Transverse colon (tissue), 4 donors: ENCODE measurements at regions not wholly inside any gene's neighbourhood (a gene's known extent, or its start where the extent isn't known, plus 50 kb on each side); places are given as distances from the start of the nearest gene placed in this dataset.

Experiments
- DNase-seq: peaks from one replicate; pipeline ENCODE4 v3.0.0-alpha.2; 2019
- H3K27ac ChIP-seq, 4 donors: fragments of 200-600 bp; sonication (generic); 2 replicates each; pipeline ENCODE4 v1.5.1; 2016 to 2018; ENCODE audit warnings: inconsistent platforms in 4 of 4
- H3K27me3 ChIP-seq: fragments of 200-600 bp; sonication (generic); 2 replicates; pipeline ENCODE4 v1.5.1; 2017; ENCODE audit warnings: inconsistent platforms
- H3K36me3 ChIP-seq, 4 donors: fragments of 200-600 bp; sonication (generic); 2 replicates each; pipeline ENCODE4 v1.5.1; 2017 to 2019; ENCODE audit warnings: inconsistent platforms in 4 of 4
- H3K4me1 ChIP-seq, 4 donors: fragments of 200-600 bp; sonication (generic); 2 replicates each; pipeline ENCODE4 v1.5.1; 2017 to 2020; ENCODE audit warnings: inconsistent platforms in 4 of 4
- H3K4me3 ChIP-seq, 4 donors: fragments of 200-600 bp; sonication (generic); 1 replicate in 1 of 4; 2 replicates in 3 of 4; pipeline versions ENCODE4 v1.5.1 to v1.6.1; 2017 to 2019; ENCODE audit warnings: inconsistent platforms in 4 of 4
- H3K9me3 ChIP-seq, 2 donors: fragments of 200-600 bp; sonication (generic); 2 replicates each; pipeline ENCODE4 v1.5.1; 2017 to 2019; ENCODE audit warnings: inconsistent platforms in 2 of 2
- EP300 ChIP-seq: sonication (generic); formaldehyde crosslinking; IDR thresholded peaks from one replicate; pipeline ENCODE4 v1.6.1; 2017; ENCODE audit warnings: antibody characterized with exemption, low read depth
- POLR2A ChIP-seq: fragments of 450-650 bp; IDR thresholded peaks from one replicate; pipeline ENCODE4 v1.6.1; 2016; ENCODE audit warnings: antibody characterized with exemption, mild to moderate bottlenecking, moderate library complexity
- POLR2AphosphoS5 ChIP-seq, 3 donors: sonication (generic); formaldehyde crosslinking; IDR thresholded peaks; one replicate each; pipeline ENCODE4 v1.6.1; 2016; ENCODE audit warnings: antibody characterized with exemption in 3 of 3
- WGBS, 2 donors: methylation state at CpG; one replicate each; pipeline ENCODE4 v1.1.5; 2018; ENCODE audit warnings: low coverage in 1 of 2; 5-methylcytosine and 5-hydroxymethylcytosine counted together
- in situ Hi-C, 4 donors: fragments of 200-750 bp; cut with MboI; loops; one replicate each; pipeline versions ENCODE4 v1.15.0 to v1.15.1; 2017; ENCODE audit warnings: low sequenced_read_pairs in 3 of 4, low pct_ligation_motif_present in 1 of 4, low pct_unique_long_range_greater_than_20kb in 1 of 4
- intact Hi-C: fragments of 100-400 bp; cut with DNase I; formaldehyde crosslinking; loops from one replicate; pipeline ENCODE4 v1.15.1; 2023; ENCODE audit warnings: low total_unique reads
- TF ChIP-seq, protein P1 (sequence below), 5 experiments: fragments of 200-600 bp in 3 of 5; fragments of 450-650 bp in 2 of 5; sonication (generic) in 3 of 5; IDR thresholded peaks; 1 replicate in 2 of 5; 2 replicates in 3 of 5; pipeline ENCODE4 v1.5.1; 2016 to 2017; ENCODE audit warnings: antibody characterized with exemption in 5 of 5, inconsistent platforms in 3 of 5, mild to moderate bottlenecking in 2 of 5, moderate library complexity in 1 of 5

DNA sequence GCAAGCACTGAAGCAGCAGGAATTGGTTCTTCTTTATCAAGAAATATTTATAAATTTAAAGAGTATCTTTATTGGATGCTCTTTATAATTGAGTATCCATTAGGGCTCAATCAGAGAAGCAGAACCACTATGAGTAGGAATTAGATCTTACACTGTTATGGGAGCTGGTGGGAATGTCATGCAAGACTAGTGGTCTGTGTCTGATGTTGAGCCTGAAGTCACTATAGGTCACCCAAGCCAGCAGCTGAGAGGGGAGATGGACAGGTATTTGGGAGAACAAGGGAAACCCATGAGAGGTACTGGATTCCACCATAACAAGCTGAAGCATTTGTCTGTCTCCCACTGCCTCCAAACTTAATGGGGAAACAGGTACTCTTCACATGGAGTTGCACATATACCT lies 283.7 kb upstream of the BOD1L1 start:
- H3K4me3 ChIP-seq, result no peak overlapping the region
- H3K27ac ChIP-seq, result no peak overlapping the region
- no peaks in the 10 kb centered on the region for H3K27me3 ChIP-seq
- no peaks in the 10 kb centered on the region for H3K36me3 ChIP-seq
- no peaks in the 10 kb centered on the region for H3K9me3 ChIP-seq
- intact Hi-C loops, result no loop called here
- TF ChIP-seq POLR2A (no peak), POLR2AphosphoS5 (IDR thresholded peaks at IDR 0.05) (no peak)
- H3K4me1 ChIP-seq, result no peaks in the 10 kb centered on the region
- in situ Hi-C loops, result no loop called here
- DNase-seq, result no peak

DNA sequence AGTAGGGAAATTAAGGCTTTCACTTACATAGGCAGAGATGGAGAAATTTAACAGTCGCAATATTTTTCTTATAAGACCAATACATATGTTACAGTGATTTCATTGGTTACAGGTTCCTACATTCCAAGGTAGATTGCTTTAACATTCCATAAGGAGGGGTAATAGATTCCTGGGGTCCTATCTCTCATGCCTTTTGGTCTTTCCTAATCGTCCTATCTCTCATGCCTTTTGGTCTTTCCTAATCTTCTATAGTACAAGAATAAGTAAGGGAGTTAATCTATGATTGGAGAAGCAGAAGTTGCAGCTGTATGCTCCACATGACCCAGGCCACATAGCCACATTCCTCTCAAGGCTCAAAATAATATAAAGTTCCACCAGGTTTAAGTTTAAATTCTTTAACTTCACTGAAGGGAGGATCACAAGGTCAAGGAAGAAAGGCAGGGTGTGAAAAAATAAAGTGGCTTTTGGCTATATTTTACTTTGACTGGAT lies 285.0 kb upstream of the BOD1L1 start:
- Histone ChIP-seq H3K9me3 (no peaks in the 10 kb centered on the region), H3K27me3 (no peaks in the 10 kb centered on the region), H3K4me1 (no peaks in the 10 kb centered on the region), H3K4me3 (no peak overlapping the region), H3K27ac (no peak overlapping the region), H3K36me3 (no peaks in the 10 kb centered on the region)
- DNase-seq, result no peak
- TF ChIP-seq POLR2A (no peak), EP300 (no peak), POLR2AphosphoS5 (IDR thresholded peaks at IDR 0.05) (no peak)
- TF ChIP-seq, protein P1, sequence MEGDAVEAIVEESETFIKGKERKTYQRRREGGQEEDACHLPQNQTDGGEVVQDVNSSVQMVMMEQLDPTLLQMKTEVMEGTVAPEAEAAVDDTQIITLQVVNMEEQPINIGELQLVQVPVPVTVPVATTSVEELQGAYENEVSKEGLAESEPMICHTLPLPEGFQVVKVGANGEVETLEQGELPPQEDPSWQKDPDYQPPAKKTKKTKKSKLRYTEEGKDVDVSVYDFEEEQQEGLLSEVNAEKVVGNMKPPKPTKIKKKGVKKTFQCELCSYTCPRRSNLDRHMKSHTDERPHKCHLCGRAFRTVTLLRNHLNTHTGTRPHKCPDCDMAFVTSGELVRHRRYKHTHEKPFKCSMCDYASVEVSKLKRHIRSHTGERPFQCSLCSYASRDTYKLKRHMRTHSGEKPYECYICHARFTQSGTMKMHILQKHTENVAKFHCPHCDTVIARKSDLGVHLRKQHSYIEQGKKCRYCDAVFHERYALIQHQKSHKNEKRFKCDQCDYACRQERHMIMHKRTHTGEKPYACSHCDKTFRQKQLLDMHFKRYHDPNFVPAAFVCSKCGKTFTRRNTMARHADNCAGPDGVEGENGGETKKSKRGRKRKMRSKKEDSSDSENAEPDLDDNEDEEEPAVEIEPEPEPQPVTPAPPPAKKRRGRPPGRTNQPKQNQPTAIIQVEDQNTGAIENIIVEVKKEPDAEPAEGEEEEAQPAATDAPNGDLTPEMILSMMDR (IDR thresholded peaks at IDR 0.05), result no peak
- intact Hi-C loops, result no loop called here
- in situ Hi-C loops, result no loop called here
- WGBS, 2 donors, result 45 to 79% methylated on average over 2 of the region's 2 CpGs

- intact Hi-C loops (no loop called here), in situ Hi-C loops (no loop called here)
- Histone ChIP-seq H3K27ac (no peak overlapping the region), H3K4me3 (no peak overlapping the region), H3K4me1 (no peaks in the 10 kb centered on the region), H3K9me3 (no peaks in the 10 kb centered on the region), H3K27me3 (no peaks in the 10 kb centered on the region), H3K36me3 (no peaks in the 10 kb centered on the region)
- TF ChIP-seq POLR2A (no peak), POLR2AphosphoS5 (IDR thresholded peaks at IDR 0.05) (no peak), EP300 (no peak)
- TF ChIP-seq, protein P1 (IDR thresholded peaks at IDR 0.05), result no peak
- no peak for DNase-seq
Measured at GRCh38 chr4:13912966-13913365, 285.4 kb upstream of the BOD1L1 start.

DNA sequence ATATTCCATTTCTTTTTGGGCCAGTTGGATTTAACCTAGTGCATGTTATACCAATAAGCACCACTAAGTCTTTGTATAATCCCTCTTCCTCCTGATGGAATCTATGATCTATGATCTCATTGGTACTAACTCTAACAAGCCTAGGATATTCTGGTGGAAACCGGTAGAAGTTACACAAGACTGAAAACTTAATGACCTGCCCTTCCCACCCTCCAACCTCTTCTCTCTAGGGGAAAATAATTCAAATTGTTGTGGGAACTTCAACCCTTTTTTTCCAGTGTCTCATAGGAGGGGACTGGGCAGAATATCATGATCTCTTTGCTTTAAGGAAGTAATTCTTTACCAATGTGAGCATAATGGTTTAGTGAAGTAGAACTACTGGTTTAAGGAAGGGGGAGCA lies 289.5 kb upstream of the BOD1L1 start:
- Histone ChIP-seq H3K27ac (no peak overlapping the region), H3K36me3 (no peaks in the 10 kb centered on the region), H3K4me1 (peaks cover 0 to 6% (median 2%) of the 10 kb centered on the region in 4 donors), H3K9me3 (no peaks in the 10 kb centered on the region), H3K27me3 (no peaks in the 10 kb centered on the region), H3K4me3 (no peak overlapping the region)
- no peak for DNase-seq
- WGBS, 2 donors, result 68 to 71% methylated on average over 1 of the region's 1 CpG
- intact Hi-C loops (no loop called here), in situ Hi-C loops (no loop called here)
- TF ChIP-seq POLR2AphosphoS5 (IDR thresholded peaks at IDR 0.05) (no peak), POLR2A (no peak), EP300 (no peak)
- TF ChIP-seq, protein P1 (IDR thresholded peaks at IDR 0.05), result no peak

- intact Hi-C loops (no loop called here), in situ Hi-C loops (no loop called here)
- peak; percentile 22 for DNase-seq
- 58% methylated on average over 2 of the region's 2 CpGs; no CpG with 5 or more reads in 1 of the 2 donors for WGBS, 2 donors
- Histone ChIP-seq H3K36me3 (no peaks in the 10 kb centered on the region), H3K27me3 (no peaks in the 10 kb centered on the region), H3K9me3 (no peaks in the 10 kb centered on the region), H3K27ac (peak overlapping the region in 3 of 4 donors; percentile 67 to 81 (median 71)), H3K4me1 (peaks cover 0 to 6% (median 2%) of the 10 kb centered on the region in 4 donors), H3K4me3 (no peak overlapping the region)
- TF ChIP-seq, protein P1 (IDR thresholded peaks at IDR 0.05), result no peak
- TF ChIP-seq POLR2AphosphoS5 (IDR thresholded peaks at IDR 0.05) (no peak), EP300 (no peak), POLR2A (no peak)
Measured at GRCh38 chr4:13918110-13918509, 290.6 kb upstream of the BOD1L1 start.
